ENCODE measurements at regions not wholly inside any gene's neighbourhood (a gene's known extent, or its start where the extent isn't known, plus 50 kb on each side); places are given as distances from the start of the nearest gene placed in this dataset.

DNA sequence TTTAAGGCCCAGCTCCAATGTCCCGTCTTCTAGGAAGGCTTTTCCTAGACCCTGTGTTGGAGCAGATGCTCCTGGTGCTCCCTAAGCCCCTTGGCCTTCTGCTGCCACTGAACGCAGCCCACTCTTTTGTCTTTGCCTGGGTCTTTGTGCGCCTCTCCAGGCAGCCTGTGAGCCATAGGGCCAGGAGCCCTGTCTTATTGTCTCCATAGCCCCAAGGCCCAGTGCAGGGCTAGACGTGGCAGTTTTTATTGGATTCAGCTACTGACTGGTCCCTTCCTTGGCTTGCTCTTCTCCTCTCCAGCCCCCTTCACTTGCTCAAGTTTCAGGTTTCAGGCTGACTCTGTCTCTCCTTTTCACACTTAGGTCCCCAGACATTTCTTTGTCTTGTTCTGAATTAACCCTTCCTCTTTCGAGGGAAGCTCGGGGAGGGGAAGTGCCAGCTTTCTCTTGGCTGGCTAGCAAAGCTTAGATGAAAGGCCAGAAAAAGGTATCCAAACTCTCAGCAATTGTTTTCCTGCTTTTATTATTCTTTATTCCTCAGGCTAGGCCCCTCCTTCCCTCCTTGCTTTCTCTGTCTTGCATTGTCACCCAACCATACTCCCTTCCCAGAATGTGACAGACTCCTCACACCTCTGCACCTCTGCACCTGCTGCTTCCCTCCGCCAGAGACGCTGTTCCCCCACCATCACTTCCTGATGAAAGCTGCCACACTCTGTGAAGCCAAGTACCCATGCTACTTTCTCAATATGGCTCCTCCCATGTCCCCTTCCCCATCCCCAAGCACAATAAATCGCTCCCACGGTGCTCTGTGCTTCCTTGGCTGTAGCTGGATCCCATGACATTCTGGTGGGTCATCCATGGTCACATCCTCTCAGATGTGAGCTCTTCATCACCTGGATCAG is 101.6 kb upstream of the CPEB4 start:
- BruUV-seq (replicated peaks), result no TSS peak
- ATAC-seq (no peak), DNase-seq (ENCODE audit: low read depth, low spot score) (peak; percentile 27)
- intact Hi-C loops (cut with micrococcal nuclease; ENCODE audit: unreplicated experiment) (no loop called here), in situ Hi-C loops (cut with HindIII; ENCODE audit: low pct_unique_long_range_greater_than_20kb, low sequenced_read_pairs) (no loop called here)
- H3K4me3 ChIP-seq (ENCODE audit: low read depth in 2 of 2, low read length in 2 of 2), result no peak overlapping the region
- H3K9me3 ChIP-seq (ENCODE audit: control insufficient read depth, insufficient read depth, low read depth, low read length), result no peaks in the 10 kb centered on the region
- TF ChIP-seq TCF7L2 (IDR thresholded peaks at IDR 0.05; ENCODE audit: low read depth, low read length) (no peak), SIN3A (IDR thresholded peaks at IDR 0.05; ENCODE audit: borderline replicate concordance, insufficient read depth, low read depth, low read length) (no peak)
- TF ChIP-seq, protein P1, sequence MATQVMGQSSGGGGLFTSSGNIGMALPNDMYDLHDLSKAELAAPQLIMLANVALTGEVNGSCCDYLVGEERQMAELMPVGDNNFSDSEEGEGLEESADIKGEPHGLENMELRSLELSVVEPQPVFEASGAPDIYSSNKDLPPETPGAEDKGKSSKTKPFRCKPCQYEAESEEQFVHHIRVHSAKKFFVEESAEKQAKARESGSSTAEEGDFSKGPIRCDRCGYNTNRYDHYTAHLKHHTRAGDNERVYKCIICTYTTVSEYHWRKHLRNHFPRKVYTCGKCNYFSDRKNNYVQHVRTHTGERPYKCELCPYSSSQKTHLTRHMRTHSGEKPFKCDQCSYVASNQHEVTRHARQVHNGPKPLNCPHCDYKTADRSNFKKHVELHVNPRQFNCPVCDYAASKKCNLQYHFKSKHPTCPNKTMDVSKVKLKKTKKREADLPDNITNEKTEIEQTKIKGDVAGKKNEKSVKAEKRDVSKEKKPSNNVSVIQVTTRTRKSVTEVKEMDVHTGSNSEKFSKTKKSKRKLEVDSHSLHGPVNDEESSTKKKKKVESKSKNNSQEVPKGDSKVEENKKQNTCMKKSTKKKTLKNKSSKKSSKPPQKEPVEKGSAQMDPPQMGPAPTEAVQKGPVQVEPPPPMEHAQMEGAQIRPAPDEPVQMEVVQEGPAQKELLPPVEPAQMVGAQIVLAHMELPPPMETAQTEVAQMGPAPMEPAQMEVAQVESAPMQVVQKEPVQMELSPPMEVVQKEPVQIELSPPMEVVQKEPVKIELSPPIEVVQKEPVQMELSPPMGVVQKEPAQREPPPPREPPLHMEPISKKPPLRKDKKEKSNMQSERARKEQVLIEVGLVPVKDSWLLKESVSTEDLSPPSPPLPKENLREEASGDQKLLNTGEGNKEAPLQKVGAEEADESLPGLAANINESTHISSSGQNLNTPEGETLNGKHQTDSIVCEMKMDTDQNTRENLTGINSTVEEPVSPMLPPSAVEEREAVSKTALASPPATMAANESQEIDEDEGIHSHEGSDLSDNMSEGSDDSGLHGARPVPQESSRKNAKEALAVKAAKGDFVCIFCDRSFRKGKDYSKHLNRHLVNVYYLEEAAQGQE (IDR thresholded peaks at IDR 0.05; ENCODE audit: insufficient read depth in 1 of 2, low read depth in 2 of 2, low read length in 1 of 2), result no peak
- TF ChIP-seq, protein P2, sequence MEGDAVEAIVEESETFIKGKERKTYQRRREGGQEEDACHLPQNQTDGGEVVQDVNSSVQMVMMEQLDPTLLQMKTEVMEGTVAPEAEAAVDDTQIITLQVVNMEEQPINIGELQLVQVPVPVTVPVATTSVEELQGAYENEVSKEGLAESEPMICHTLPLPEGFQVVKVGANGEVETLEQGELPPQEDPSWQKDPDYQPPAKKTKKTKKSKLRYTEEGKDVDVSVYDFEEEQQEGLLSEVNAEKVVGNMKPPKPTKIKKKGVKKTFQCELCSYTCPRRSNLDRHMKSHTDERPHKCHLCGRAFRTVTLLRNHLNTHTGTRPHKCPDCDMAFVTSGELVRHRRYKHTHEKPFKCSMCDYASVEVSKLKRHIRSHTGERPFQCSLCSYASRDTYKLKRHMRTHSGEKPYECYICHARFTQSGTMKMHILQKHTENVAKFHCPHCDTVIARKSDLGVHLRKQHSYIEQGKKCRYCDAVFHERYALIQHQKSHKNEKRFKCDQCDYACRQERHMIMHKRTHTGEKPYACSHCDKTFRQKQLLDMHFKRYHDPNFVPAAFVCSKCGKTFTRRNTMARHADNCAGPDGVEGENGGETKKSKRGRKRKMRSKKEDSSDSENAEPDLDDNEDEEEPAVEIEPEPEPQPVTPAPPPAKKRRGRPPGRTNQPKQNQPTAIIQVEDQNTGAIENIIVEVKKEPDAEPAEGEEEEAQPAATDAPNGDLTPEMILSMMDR (IDR thresholded peaks at IDR 0.05), result no peak
- H3K36me3 ChIP-seq (ENCODE audit: control insufficient read depth, insufficient read depth, low read length), result no peaks in the 10 kb centered on the region
- POLR2A ChIA-PET, result no interaction called here
- no peaks in the 10 kb centered on the region for H3K27me3 ChIP-seq (ENCODE audit: control insufficient read depth, insufficient read depth, low read length)
- peaks cover 2% of the 10 kb centered on the region; the same call in 1 of the 2 replicates for H3K4me1 ChIP-seq (ENCODE audit: control insufficient read depth, insufficient read depth, low read length)
- CTCF ChIA-PET, result no interaction called here
- H3K27ac ChIP-seq (ENCODE audit: low read length), result no peak overlapping the region

DNA sequence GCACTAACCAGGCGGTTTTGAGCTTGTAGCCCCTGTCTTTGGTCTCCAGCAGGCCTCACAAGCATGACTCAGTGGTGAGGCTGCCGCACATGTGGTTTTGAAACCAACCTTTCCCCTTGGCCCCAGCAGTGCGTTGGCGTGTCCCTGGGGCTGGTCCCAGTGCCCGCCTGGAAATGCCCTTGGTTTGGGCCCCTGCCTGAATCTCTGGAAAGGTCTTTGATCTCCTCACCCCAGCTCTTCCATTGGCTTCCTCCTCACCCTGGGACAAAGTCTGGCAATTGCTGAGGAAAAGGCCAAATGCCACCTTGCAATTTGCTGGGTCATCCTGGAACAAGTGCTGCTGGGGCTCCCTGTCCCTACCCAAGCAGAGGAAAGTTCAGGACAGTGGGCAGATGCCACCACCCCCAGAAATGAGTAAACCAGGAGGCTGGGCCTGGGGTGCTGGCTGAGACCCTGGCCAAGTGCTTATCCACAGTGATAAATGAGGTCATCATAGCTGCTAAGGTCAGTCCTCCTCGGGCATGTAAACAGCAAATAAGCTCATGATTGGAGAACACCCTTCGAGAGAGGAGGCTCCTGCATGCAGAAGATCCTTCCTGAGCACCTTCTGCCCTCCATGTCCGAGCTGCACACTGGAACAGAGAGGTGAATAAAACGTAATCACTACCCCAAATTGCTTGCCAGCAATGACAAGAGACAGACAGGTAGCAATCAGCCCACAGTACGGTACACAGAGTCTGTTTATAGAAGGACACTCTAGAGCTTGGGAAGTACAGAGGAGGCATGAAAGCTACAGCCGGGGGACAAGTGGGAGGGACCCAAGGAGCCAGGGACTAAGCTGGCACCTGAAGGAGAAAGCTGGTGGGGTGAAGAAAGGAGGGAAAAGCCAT is 98.9 kb upstream of the CPEB4 start:
- intact Hi-C loops (cut with micrococcal nuclease; ENCODE audit: unreplicated experiment) (no loop called here), in situ Hi-C loops (cut with HindIII; ENCODE audit: low pct_unique_long_range_greater_than_20kb, low sequenced_read_pairs) (no loop called here)
- CTCF ChIA-PET, result no interaction called here
- no peak for DNase-seq (ENCODE audit: low read depth, low spot score)
- H3K36me3 ChIP-seq (ENCODE audit: control insufficient read depth, insufficient read depth, low read length), result no peaks in the 10 kb centered on the region
- ATAC-seq, result no peak
- no peak overlapping the region for H3K4me3 ChIP-seq (ENCODE audit: low read depth in 2 of 2, low read length in 2 of 2)
- H3K27ac ChIP-seq (ENCODE audit: low read length), result no peak overlapping the region
- TF ChIP-seq, protein P1 (IDR thresholded peaks at IDR 0.05; ENCODE audit: insufficient read depth in 1 of 2, low read depth in 2 of 2, low read length in 1 of 2), result no peak
- TF ChIP-seq, protein P2 (IDR thresholded peaks at IDR 0.05), result no peak
- TF ChIP-seq POLR2AphosphoS5 (IDR thresholded peaks at IDR 0.05; ENCODE audit: low read depth, low read length) (no peak), SIN3A (IDR thresholded peaks at IDR 0.05; ENCODE audit: borderline replicate concordance, insufficient read depth, low read depth, low read length) (no peak), TCF7L2 (IDR thresholded peaks at IDR 0.05; ENCODE audit: low read depth, low read length) (no peak)
- POLR2A ChIA-PET, result no interaction called here
- BruUV-seq (replicated peaks), result no TSS peak
- H3K9me3 ChIP-seq (ENCODE audit: control insufficient read depth, insufficient read depth, low read depth, low read length), result no peaks in the 10 kb centered on the region
- H3K4me1 ChIP-seq (ENCODE audit: control insufficient read depth, insufficient read depth, low read length), result no peaks in the 10 kb centered on the region
- no peaks in the 10 kb centered on the region for H3K27me3 ChIP-seq (ENCODE audit: control insufficient read depth, insufficient read depth, low read length)
